ENCODE measurements at regions not wholly inside any gene's neighbourhood (a gene's known extent, or its start where the extent isn't known, plus 50 kb on each side); places are given as distances from the start of the nearest gene placed in this dataset.

GRCh38 chr5:98319299-98320011 lies 454.0 kb upstream of the RGMB start:
- no peaks in the 10 kb centered on the region for H3K36me3 ChIP-seq (ENCODE audit: control insufficient read depth in 4 of 4, insufficient read depth in 3 of 4, low read depth in 1 of 4, low read length in 3 of 4)
- no peaks in the 10 kb centered on the region for H3K9me3 ChIP-seq (ENCODE audit: control insufficient read depth in 4 of 4, low read length in 3 of 4)
- 76% methylated on average over 7 of the region's 7 CpGs for WGBS
- TF ChIP-seq JUND (IDR thresholded peaks at IDR 0.05) (no peak), YY1 (IDR thresholded peaks at IDR 0.05) (no peak), HNF4G (IDR thresholded peaks at IDR 0.05) (no peak), FOXA2 (IDR thresholded peaks at IDR 0.05) (no peak), MAX (IDR thresholded peaks at IDR 0.05) (no peak)
- no peak for DNase-seq (ENCODE audit: low spot score)
- H3K27ac ChIP-seq (ENCODE audit: low read depth in 1 of 2, low read length in 2 of 2): no peak overlapping the region
- no peaks in the 10 kb centered on the region for H3K27me3 ChIP-seq (ENCODE audit: control insufficient read depth in 4 of 4, insufficient read depth in 4 of 4, low read length in 3 of 4)
- H3K4me1 ChIP-seq (ENCODE audit: control insufficient read depth in 4 of 4, insufficient read depth in 4 of 4, low read length in 3 of 4): no peaks in the 10 kb centered on the region
- no peak overlapping the region for H3K4me3 ChIP-seq (ENCODE audit: low read depth in 1 of 3, low read length in 3 of 3)
- H3K9ac ChIP-seq (ENCODE audit: low read depth in 1 of 2, low read length in 2 of 2): no peak overlapping the region

GRCh38 chr5:98320343-98320742 lies 453.1 kb upstream of the RGMB start:
- TF ChIP-seq FOXA1 (IDR thresholded peaks at IDR 0.05) (no peak), RXRA (IDR thresholded peaks at IDR 0.05) (no peak), NR2F2 (IDR thresholded peaks at IDR 0.05) (no peak), FOXA2 (IDR thresholded peaks at IDR 0.05) (no peak)
- TF ChIP-seq, protein P1, sequence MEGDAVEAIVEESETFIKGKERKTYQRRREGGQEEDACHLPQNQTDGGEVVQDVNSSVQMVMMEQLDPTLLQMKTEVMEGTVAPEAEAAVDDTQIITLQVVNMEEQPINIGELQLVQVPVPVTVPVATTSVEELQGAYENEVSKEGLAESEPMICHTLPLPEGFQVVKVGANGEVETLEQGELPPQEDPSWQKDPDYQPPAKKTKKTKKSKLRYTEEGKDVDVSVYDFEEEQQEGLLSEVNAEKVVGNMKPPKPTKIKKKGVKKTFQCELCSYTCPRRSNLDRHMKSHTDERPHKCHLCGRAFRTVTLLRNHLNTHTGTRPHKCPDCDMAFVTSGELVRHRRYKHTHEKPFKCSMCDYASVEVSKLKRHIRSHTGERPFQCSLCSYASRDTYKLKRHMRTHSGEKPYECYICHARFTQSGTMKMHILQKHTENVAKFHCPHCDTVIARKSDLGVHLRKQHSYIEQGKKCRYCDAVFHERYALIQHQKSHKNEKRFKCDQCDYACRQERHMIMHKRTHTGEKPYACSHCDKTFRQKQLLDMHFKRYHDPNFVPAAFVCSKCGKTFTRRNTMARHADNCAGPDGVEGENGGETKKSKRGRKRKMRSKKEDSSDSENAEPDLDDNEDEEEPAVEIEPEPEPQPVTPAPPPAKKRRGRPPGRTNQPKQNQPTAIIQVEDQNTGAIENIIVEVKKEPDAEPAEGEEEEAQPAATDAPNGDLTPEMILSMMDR (IDR thresholded peaks at IDR 0.05; ENCODE audit: low read depth, low read length, missing input control): no peak
- no peak overlapping the region for H3K9ac ChIP-seq (ENCODE audit: low read depth in 1 of 2, low read length in 2 of 2)
- no peak overlapping the region for H3K27ac ChIP-seq (ENCODE audit: low read depth in 1 of 2, low read length in 2 of 2)
- no peak overlapping the region for H3K4me3 ChIP-seq (ENCODE audit: low read depth in 1 of 3, low read length in 3 of 3)
- H3K9me3 ChIP-seq (ENCODE audit: control insufficient read depth in 4 of 4, low read length in 3 of 4): no peaks in the 10 kb centered on the region
- no peaks in the 10 kb centered on the region for H3K27me3 ChIP-seq (ENCODE audit: control insufficient read depth in 4 of 4, insufficient read depth in 4 of 4, low read length in 3 of 4)
- DNase-seq (ENCODE audit: low spot score): no peak
- H3K4me1 ChIP-seq (ENCODE audit: control insufficient read depth in 4 of 4, insufficient read depth in 4 of 4, low read length in 3 of 4): no peaks in the 10 kb centered on the region
- 46% methylated on average over 2 of the region's 2 CpGs for WGBS
- no peaks in the 10 kb centered on the region for H3K36me3 ChIP-seq (ENCODE audit: control insufficient read depth in 4 of 4, insufficient read depth in 3 of 4, low read depth in 1 of 4, low read length in 3 of 4)

GRCh38 chr5:98321361-98321760 lies 452.1 kb upstream of the RGMB start:
- Histone ChIP-seq H3K27me3 (ENCODE audit: control insufficient read depth in 4 of 4, insufficient read depth in 4 of 4, low read length in 3 of 4) (no peaks in the 10 kb centered on the region), H3K9me3 (ENCODE audit: control insufficient read depth in 4 of 4, low read length in 3 of 4) (no peaks in the 10 kb centered on the region), H3K9ac (ENCODE audit: low read depth in 1 of 2, low read length in 2 of 2) (no peak overlapping the region), H3K4me3 (ENCODE audit: low read depth in 1 of 3, low read length in 3 of 3) (no peak overlapping the region), H3K4me1 (ENCODE audit: control insufficient read depth in 4 of 4, insufficient read depth in 4 of 4, low read length in 3 of 4) (no peaks in the 10 kb centered on the region), H3K27ac (ENCODE audit: low read depth in 1 of 2, low read length in 2 of 2) (no peak overlapping the region), H3K36me3 (ENCODE audit: control insufficient read depth in 4 of 4, insufficient read depth in 3 of 4, low read depth in 1 of 4, low read length in 3 of 4) (no peaks in the 10 kb centered on the region)
- no peak for DNase-seq (ENCODE audit: low spot score)
- WGBS: 83% methylated on average over 3 of the region's 3 CpGs
- TF ChIP-seq FOXA1 (IDR thresholded peaks at IDR 0.05) (no peak), YY1 (IDR thresholded peaks at IDR 0.05) (no peak), MAX (IDR thresholded peaks at IDR 0.05) (no peak), FOXA2 (IDR thresholded peaks at IDR 0.05) (no peak), TAF1 (conservative IDR thresholded peaks at IDR 0.05) (no peak), GABPA (IDR thresholded peaks at IDR 0.05 in 1 of 2, conservative IDR thresholded peaks at IDR 0.05 in 1 of 2) (no peak), JUND (IDR thresholded peaks at IDR 0.05) (no peak), RAD21 (IDR thresholded peaks at IDR 0.05) (no peak), HNF4A (conservative IDR thresholded peaks at IDR 0.05) (no peak), NR2F2 (IDR thresholded peaks at IDR 0.05) (no peak), ZBTB33 (IDR thresholded peaks at IDR 0.05) (no peak), RXRA (IDR thresholded peaks at IDR 0.05) (no peak), EGR1 (IDR thresholded peaks at IDR 0.05; ENCODE audit: low read depth in 2 of 2) (no peak)
- TF ChIP-seq, protein P2, sequence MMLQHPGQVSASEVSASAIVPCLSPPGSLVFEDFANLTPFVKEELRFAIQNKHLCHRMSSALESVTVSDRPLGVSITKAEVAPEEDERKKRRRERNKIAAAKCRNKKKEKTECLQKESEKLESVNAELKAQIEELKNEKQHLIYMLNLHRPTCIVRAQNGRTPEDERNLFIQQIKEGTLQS (IDR thresholded peaks at IDR 0.05): no peak
- TF ChIP-seq, protein P1 (IDR thresholded peaks at IDR 0.05; ENCODE audit: low read depth, low read length, missing input control): no peak

Measured in liver (tissue), 8 donors.